ENCODE measurements at regions not wholly inside any gene's neighbourhood (a gene's known extent, or its start where the extent isn't known, plus 50 kb on each side); places are given as distances from the start of the nearest gene placed in this dataset.

- 19% methylated on average over 8 of the region's 8 CpGs for WGBS (ENCODE audit: insufficient coverage, low coverage, low lambda C conversion rate, missing lambda C conversion rate)
- H3K27me3 ChIP-seq = no peaks in the 10 kb centered on the region
- DNase-seq (no peak), ATAC-seq (peak; percentile 94 to 98 (median 97))
- H3K4me1 ChIP-seq = peaks cover 0 to 3% (median 0%) of the 10 kb centered on the region in 4 donors
- H3K36me3 ChIP-seq = no peaks in the 10 kb centered on the region
- H3K27ac ChIP-seq = no peak overlapping the region
- TF ChIP-seq CTCF (IDR thresholded peaks at IDR 0.05) (peak; percentile 68 to 81 (median 72)), POLR2A (IDR thresholded peaks at IDR 0.05) (no peak)
- H3K9me3 ChIP-seq = no peaks in the 10 kb centered on the region
- H3K4me3 ChIP-seq = no peak overlapping the region
- intact Hi-C loops (cut with DNase I) = loop anchor here in 1 of 2 donors (5.0 kb wide), 1 partner anchor 695 kb away; no protein-coding TSS in a partner anchor
Observed at GRCh38 chr4:12852338-12853307, 631.5 kb downstream of the RAB28 start.

- no peaks in the 10 kb centered on the region for H3K36me3 ChIP-seq
- intact Hi-C loops (cut with DNase I) = loop anchor here in 1 of 2 donors (10.0 kb wide), 1 partner anchor 698 kb away; the partner anchor contains the start of gene NKX3-2
- TF ChIP-seq CTCF (IDR thresholded peaks at IDR 0.05) (no peak), POLR2A (IDR thresholded peaks at IDR 0.05) (no peak)
- no peaks in the 10 kb centered on the region for H3K9me3 ChIP-seq
- 26% methylated on average over 4 of the region's 4 CpGs for WGBS (ENCODE audit: insufficient coverage, low coverage, low lambda C conversion rate, missing lambda C conversion rate)
- DNase-seq (no peak), ATAC-seq (peak in 1 of 4 donors; percentile 26)
- no peak overlapping the region for H3K4me3 ChIP-seq
- no peaks in the 10 kb centered on the region for H3K4me1 ChIP-seq
- no peak overlapping the region for H3K27ac ChIP-seq
- no peaks in the 10 kb centered on the region for H3K27me3 ChIP-seq
Observed at GRCh38 chr4:12846368-12846767, 637.8 kb downstream of the RAB28 start.

- ATAC-seq = no peak
- H3K4me3 ChIP-seq = no peak overlapping the region
- H3K4me1 ChIP-seq = no peaks in the 10 kb centered on the region
- 74% methylated on average over 2 of the region's 2 CpGs for WGBS (ENCODE audit: insufficient coverage, low coverage, low lambda C conversion rate, missing lambda C conversion rate)
- intact Hi-C loops (cut with DNase I) = loop anchor here in 1 of 2 donors (10.0 kb wide), 1 partner anchor 701 kb away; the partner anchor contains the start of gene NKX3-2
- H3K27ac ChIP-seq = no peak overlapping the region
- no peaks in the 10 kb centered on the region for H3K27me3 ChIP-seq
- no peaks in the 10 kb centered on the region for H3K36me3 ChIP-seq
- H3K9me3 ChIP-seq = no peaks in the 10 kb centered on the region
- TF ChIP-seq CTCF (IDR thresholded peaks at IDR 0.05) = no peak
- no peak for TF ChIP-seq POLR2A (IDR thresholded peaks at IDR 0.05)
- no peak for DNase-seq
Observed at GRCh38 chr4:12844141-12844540, 640.0 kb downstream of the RAB28 start.

GRCh38 chr4:12827966-12828365 is 656.2 kb downstream of the RAB28 start:
- Histone ChIP-seq H3K36me3 (no peaks in the 10 kb centered on the region), H3K4me1 (no peaks in the 10 kb centered on the region), H3K9me3 (no peaks in the 10 kb centered on the region), H3K4me3 (no peak overlapping the region), H3K27ac (no peak overlapping the region), H3K27me3 (no peaks in the 10 kb centered on the region)
- ATAC-seq (no peak), DNase-seq (no peak)
- TF ChIP-seq CTCF (IDR thresholded peaks at IDR 0.05) (no peak), POLR2A (IDR thresholded peaks at IDR 0.05) (no peak)
- 86% methylated on average over 5 of the region's 5 CpGs for WGBS (ENCODE audit: insufficient coverage, low coverage, low lambda C conversion rate, missing lambda C conversion rate)
- intact Hi-C loops (cut with DNase I) = no loop called here

Data from right lobe of liver (tissue), 6 donors.